Iris pigment epithelial cell (primary cell): ENCODE measurements at regions not wholly inside any gene's neighbourhood (a gene's known extent, or its start where the extent isn't known, plus 50 kb on each side); places are given as distances from the start of the nearest gene placed in this dataset.
"Not testable (repeated sequence)": the region's sequence is repeated elsewhere in the genome, so short reads cannot be mapped to it uniquely, and the experiment has no call there.

Experiments used
- DNase-seq: peaks from one replicate; pipeline ENCODE4 v3.0.0-alpha.2; 2011; ENCODE audit warnings: low read depth

DNA sequence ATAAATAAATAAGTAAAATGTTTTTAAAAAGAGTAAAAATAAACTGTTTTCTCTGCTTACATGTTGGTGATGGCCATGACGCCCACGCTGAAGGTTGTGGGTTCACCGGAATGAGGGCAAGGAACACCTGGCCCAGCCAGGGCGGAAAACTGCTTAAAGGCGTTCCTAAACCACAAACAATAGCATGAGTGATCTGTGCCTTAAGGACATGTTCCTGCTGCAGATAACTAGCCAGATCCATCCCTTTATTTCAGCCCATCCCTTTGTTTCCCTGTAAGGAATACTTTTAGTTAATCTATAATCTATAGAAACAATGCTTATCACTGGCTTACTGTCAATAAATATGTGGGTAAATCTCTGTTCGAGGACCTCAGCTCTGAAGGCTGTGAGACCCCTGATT is 63.3 kb upstream of the CEP78 start:
- not testable (repeated sequence) for DNase-seq

DNA sequence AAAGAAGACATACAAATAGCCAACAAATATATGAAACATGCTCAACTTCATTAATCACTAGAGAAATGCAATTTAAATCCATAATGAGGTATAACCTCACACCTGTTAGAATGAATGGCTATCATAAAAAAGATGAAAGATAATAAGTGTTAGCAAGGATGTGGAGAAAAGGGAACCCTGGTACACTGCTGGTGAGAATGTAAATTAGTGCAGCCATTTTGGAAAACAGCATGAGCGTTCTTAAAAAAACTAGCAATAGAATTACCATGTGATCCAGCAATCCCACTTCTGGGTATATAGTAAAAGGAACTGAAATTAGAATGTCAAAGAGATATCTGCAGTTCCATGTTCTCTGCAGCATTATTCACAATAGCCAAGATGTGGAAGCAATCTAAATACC is 64.2 kb upstream of the CEP78 start:
- no peak for DNase-seq

- no peak for DNase-seq
Measured at GRCh38 chr9:78169125-78169524, 66.8 kb upstream of the CEP78 start.

DNA sequence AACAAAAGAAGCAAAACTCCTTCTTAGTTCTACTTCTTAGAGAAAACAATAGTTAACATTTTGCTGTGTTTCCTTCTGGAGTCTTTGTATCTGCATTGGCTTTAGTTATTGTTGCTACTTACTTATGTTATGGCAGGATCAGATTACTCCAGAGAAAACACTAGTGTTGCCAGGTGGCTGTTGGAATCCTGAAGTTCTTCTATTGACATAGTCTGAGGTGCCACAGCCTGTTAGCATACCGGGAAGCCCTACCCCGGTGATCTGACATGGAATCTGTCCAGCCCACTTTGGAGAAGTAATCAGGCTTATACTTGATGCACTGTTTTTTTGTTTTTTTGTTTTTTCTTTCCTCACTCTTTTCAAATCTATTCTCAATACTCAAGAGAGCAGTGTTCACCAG is 68.5 kb upstream of the CEP78 start:
- DNase-seq, result peak; percentile 3

DNA sequence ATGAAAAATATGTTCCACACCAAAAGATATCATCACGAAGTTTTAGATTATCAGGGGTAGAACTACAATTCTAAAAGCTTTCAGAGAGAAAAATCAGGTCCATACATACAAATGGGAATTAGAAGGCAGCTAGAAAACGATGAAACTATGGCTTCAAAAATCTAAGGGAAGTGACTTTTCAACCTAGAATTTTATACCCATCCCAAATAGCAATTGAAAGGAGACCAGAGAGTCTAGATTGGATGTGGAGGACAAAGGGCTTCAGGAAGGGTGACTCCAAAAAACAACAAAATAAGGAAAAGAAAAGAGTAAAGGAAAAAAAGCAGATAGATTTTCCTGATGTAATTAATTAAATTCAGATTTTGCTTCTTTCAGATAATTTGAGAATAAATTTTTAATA is 72.0 kb upstream of the CEP78 start:
- DNase-seq, result no peak

- peak; percentile 33 for DNase-seq
Measured at GRCh38 chr9:78158286-78158685, 77.6 kb upstream of the CEP78 start.

DNA sequence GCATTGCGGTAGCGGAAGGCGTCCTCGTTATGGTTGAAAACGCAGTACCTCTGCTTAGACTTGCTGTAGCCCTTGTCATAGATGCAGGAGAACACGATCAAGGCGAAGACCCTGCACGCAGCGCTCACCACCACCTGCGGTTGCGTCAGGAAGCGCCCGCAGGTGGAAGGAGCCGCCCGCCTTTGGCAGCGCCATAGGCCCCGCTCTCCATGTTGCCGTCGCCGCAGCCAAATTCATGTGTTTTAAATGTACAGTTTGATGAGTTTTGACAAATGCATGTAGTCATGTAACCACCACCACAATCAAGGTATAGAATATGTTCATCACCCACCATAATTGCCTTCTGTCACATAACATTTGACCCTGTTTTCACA is 84.9 kb upstream of the CEP78 start:
- no peak for DNase-seq

DNA sequence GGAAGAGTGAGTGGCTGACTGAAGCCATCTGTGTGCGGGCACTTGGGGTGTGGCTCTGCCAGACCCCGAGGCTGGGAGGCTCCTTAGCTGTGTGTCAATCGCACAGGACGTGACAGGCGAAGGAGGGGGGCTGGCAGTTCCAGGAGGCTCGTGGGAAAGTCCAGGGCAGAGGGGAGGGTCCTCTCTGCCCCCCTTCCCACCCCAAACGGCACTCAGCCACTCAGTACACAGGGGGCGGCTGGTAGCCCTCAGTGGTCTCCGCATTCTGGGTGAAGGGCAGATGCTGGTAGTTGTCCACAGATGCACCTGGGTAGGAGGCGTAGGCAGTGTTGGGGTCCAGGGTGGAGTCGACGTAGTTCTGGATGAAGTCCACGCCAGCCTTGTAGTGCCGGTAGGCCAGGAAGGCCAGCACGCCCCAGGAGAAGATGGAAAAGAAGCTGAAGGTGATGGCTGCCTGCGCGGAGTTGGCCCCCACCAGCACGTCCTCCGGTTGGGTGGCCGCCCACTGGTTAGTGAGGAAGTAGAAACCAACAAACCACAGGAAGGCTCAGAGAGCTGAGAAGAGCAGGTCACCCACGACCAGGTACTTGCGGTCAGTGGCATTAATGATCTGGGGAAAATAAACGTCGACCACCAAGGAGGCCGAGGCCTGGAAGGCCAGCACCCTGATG is 85.4 kb upstream of the CEP78 start:
- DNase-seq, result no peak

DNA sequence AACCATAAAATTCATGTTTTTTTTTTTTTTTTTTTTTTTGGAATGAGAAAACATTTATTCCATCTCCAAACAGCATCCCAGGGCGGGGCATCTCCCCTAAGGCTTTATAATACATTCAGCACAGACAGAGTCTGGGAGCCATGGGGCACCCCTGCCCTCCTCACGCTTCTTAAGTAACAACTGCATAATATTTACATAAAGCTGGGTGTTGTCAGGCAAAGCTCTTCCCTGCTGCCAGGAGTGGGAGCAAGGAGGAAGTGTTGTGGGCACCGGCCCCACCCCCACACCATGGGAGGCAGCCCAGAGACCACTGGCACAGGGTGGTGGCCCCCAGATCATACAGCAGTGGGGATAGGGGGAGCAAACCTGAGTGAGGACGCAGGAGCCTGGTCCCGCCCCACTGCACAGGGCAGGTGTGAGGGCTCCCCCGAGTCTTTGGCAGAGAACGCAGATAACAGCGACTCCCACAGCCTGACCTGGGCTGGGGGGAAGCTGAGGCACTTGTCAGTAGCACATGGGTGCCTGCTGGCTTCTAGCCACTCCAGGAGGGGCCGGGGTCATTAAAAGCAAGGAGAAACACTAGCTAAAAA is 86.1 kb upstream of the CEP78 start:
- no peak for DNase-seq

GRCh38 chr9:78146241-78146640 is 89.6 kb upstream of the CEP78 start:
- DNase-seq, result peak; percentile 5

- DNase-seq, result no peak
Measured at GRCh38 chr9:78144663-78145377, 91.1 kb upstream of the CEP78 start.

- DNase-seq, result no peak
Measured at GRCh38 chr9:78144008-78144381, 91.9 kb upstream of the CEP78 start.

DNA sequence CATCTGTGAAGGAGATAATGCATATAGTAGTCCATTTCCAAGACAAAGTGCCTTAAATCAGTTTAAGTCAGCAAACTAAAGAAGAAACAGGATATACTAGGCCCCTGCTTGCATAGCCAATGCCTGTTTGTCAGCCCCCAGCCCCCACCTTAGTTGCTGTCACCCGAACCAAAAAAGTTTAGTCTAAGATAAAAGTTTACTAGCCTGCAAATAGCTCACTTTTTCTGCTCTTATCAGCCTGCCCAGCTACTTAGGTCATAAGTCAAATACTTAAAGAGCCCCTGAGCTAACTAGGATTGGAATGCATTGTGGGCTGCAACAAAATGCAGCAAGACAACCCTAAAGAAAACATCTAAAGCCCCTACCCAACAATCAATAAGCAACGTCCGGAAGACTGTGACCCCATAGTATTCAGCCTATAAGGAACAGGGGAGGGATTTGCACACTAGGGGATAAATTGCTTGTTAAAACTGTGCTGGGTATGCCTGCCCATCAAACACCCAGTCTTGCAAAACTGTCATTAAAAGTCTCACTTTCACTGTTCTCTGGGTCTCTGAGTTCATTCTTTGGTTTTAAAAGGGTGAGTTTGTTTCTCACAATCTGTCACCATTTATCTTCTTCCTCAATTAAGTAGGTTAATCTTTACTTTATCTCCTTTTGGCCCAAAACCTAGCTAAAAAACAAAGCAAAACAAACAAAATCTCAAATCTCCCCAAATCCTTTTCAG is 92.4 kb upstream of the CEP78 start:
- no peak for DNase-seq

GRCh38 chr9:78142264-78142663 is 93.6 kb upstream of the CEP78 start:
- not testable (repeated sequence) for DNase-seq

GRCh38 chr9:78133751-78134150 is 102.1 kb upstream of the CEP78 start:
- no peak for DNase-seq

GRCh38 chr9:78132701-78133058 is 101.1 kb upstream of the GNAQ start:
- DNase-seq, result peak; percentile 15

DNA sequence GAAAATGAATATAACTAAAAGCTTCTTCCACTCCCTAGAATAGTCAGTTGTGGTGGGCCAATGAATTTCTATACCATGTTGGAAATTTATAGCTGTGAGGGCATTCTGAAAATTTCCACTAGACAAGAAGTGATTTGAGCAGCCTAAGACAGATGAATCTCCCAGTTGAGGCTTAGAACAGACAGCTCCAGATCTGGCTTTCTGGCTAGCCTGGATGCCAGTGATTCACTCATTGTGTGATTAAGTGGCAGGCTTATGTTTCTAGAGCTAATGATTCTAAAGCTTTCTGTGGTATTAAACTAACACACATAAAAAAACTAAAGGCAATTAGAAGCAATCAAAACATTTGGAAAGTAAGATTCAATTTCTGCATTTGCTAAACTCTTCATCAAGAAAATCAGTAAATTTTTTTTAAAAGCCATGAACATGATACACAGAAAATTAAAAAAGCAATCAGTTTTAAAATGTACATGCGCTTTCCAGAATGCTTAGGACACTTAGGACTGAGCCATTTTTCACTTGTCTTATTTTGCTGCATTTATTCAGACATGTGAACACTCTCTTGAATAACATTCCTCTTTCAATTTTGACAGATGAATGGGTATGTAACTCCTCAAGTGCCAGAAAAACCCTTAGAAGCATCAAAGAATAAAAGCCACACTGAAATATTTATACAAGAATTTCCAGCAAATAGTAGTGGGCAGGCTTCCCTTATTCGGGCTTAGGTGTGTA is 100.5 kb upstream of the GNAQ start:
- DNase-seq, result peak; percentile 55

DNA sequence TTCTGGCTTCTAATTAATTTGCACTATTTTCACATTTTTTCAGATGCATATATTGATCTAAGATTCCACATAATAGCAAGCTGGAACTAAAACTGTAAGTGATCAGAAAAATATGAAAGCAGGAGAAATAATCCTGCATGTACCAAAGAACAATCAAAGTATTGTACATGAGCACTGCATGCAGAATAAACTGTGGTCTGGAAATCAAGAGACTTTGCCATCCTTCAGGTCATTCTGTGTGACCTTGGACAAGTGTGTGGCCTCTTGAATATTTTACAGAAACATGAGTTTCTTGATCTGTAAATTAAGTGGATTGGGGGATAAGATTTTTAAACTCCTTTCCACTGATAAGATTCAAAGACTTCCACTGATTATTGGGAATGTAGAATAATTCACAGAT is 99.2 kb upstream of the GNAQ start:
- DNase-seq, result no peak

DNA sequence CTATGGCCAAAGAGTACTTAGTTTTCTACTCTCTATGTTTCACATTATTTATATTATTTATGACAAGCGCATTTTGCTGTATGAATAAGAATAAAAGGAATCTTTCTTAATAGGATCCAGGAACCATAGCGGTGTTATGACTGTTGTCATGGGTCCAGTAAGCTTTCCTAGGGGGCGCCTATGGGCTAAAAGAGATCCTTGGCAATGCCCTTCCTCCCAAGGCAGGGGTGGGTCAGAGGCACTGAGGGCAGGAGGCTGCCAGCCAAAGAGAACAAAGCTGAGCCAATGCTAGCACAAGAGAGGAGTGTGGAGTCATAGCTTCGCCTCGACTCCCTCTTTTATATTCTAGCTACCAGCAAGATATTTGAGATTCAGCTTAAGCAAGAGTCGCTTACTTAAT is 98.4 kb upstream of the GNAQ start:
- DNase-seq, result peak; percentile 34

GRCh38 chr9:78127279-78128225 is 95.9 kb upstream of the GNAQ start:
- no peak for DNase-seq

GRCh38 chr9:78123808-78124207 is 92.2 kb upstream of the GNAQ start:
- DNase-seq, result no peak
